Panc1 (cell line): ENCODE measurements at regions not wholly inside any gene's neighbourhood (a gene's known extent, or its start where the extent isn't known, plus 50 kb on each side); places are given as distances from the start of the nearest gene placed in this dataset.

Source experiments
- ATAC-seq: fragments of 200-7000 bp; cut with Tn5 transposase; 2 replicates; pipeline ENCODE4 v1.9.1; 2020; ENCODE audit warnings: mild to moderate bottlenecking, moderate library complexity
- BruUV-seq: library from RNA; stranded (reverse); fragments of 400-500 nt; replicated peaks from 2 replicates; lab custom pipeline; 2021; lab: Mats Ljungman, UMichigan
- CTCF ChIA-PET: fragments of 300-600 bp; sonication (Branson Sonifier 250); formaldehyde crosslinking; loops from one replicate; lab custom pipeline; 2022; ENCODE audit warnings: antibody characterized with exemption; lab: Charles Lee
- POLR2A ChIA-PET: fragments of 300-600 bp; sonication (Branson Sonifier 250); formaldehyde crosslinking; loops from one replicate; lab custom pipeline; 2022; ENCODE audit warnings: antibody characterized with exemption; lab: Charles Lee
- DNase-seq: peaks from one replicate; pipeline ENCODE4 v3.0.0-alpha.2; 2010; ENCODE audit warnings: low read depth, low spot score
- H3K27ac ChIP-seq: 2 replicates; pipeline ENCODE4 v1.5.1; 2011; ENCODE audit warnings: mild to moderate bottlenecking, low read length, inconsistent platforms
- H3K27me3 ChIP-seq: fragments of 200-500 bp; sonication (Bioruptor generic); 2 replicates; pipeline ENCODE4 v1.6.0; 2014; ENCODE audit warnings: low read length, inconsistent platforms; ENCODE audit not compliant: control insufficient read depth, insufficient read depth
- H3K36me3 ChIP-seq: fragments of 200-500 bp; sonication (Bioruptor generic); 2 replicates; pipeline ENCODE4 v1.5.1; 2014; ENCODE audit warnings: inconsistent platforms, mild to moderate bottlenecking, low read length, moderate library complexity; ENCODE audit not compliant: control insufficient read depth, insufficient read depth
- H3K4me1 ChIP-seq: 2 replicates; pipeline ENCODE4 v1.5.1; 2011; ENCODE audit warnings: inconsistent platforms, mild to moderate bottlenecking, low read length, moderate library complexity; ENCODE audit not compliant: control insufficient read depth, insufficient read depth
- H3K4me3 ChIP-seq, 2 experiments: 2 replicates each; pipeline ENCODE4 v1.5.1; 2011 to 2012; ENCODE audit warnings: low read depth in 2 of 2, low read length in 2 of 2, mild to moderate bottlenecking in 2 of 2, inconsistent platforms in 1 of 2, moderate library complexity in 1 of 2
- H3K9me3 ChIP-seq: fragments of 200-500 bp; sonication (Bioruptor generic); 2 replicates; pipeline ENCODE4 v1.5.1; 2014; ENCODE audit warnings: low read depth, mild to moderate bottlenecking, inconsistent platforms, low read length, moderate library complexity; ENCODE audit not compliant: control insufficient read depth, insufficient read depth
- CTCF ChIP-seq: fragments of 450-650 bp; IDR thresholded peaks from 2 replicates; pipeline ENCODE4 v1.5.1; 2017; ENCODE audit warnings: mild to moderate bottlenecking
- POLR2AphosphoS5 ChIP-seq: IDR thresholded peaks from 2 replicates; pipeline ENCODE4 v1.6.1; 2012; ENCODE audit warnings: mild to moderate bottlenecking, low read depth, low read length, moderate library complexity
- REST ChIP-seq, 2 experiments: IDR thresholded peaks; 2 replicates each; pipeline ENCODE4 v1.6.1; 2011 to 2012; ENCODE audit warnings: low read depth in 2 of 2, control low read depth in 1 of 2, low read length in 1 of 2, mild to moderate bottlenecking in 1 of 2, moderate library complexity in 1 of 2; ENCODE audit not compliant: insufficient read depth in 1 of 2
- SIN3A ChIP-seq: IDR thresholded peaks from 2 replicates; pipeline ENCODE4 v1.6.1; 2012; ENCODE audit warnings: low read depth, mild to moderate bottlenecking, low read length, moderate library complexity, borderline replicate concordance; ENCODE audit not compliant: insufficient read depth
- TCF7L2 ChIP-seq: IDR thresholded peaks from 2 replicates; pipeline ENCODE4 v1.6.1; 2011; ENCODE audit warnings: mild to moderate bottlenecking, low read depth, low read length, inconsistent platforms
- in situ Hi-C: cut with HindIII; loops from 2 replicates; pipeline ENCODE4 v1.10.0; 2016; ENCODE audit warnings: low sequenced_read_pairs, low pct_unique_long_range_greater_than_20kb
- intact Hi-C: fragments of 100-400 bp; cut with micrococcal nuclease; formaldehyde crosslinking; loops from one replicate; pipeline ENCODE4 v1.10.0; 2022; ENCODE audit not compliant: unreplicated experiment

GRCh38 chr5:75993643-75994520 is 89.3 kb upstream of the SV2C start:
- no peaks in the 10 kb centered on the region for H3K9me3 ChIP-seq
- no peak for ATAC-seq
- no peak overlapping the region for H3K4me3 ChIP-seq
- in situ Hi-C loops: no loop called here
- intact Hi-C loops: no loop called here
- no peaks in the 10 kb centered on the region for H3K4me1 ChIP-seq
- BruUV-seq: no TSS peak
- no peaks in the 10 kb centered on the region for H3K36me3 ChIP-seq
- no peak overlapping the region for H3K27ac ChIP-seq
- no peaks in the 10 kb centered on the region for H3K27me3 ChIP-seq
- no peak for DNase-seq
- no peak for TF ChIP-seq REST (IDR thresholded peaks at IDR 0.05; ENCODE audit: insufficient read depth in 1 of 2, low read depth in 2 of 2, low read length in 1 of 2)
- TF ChIP-seq TCF7L2: no peak
- no peak for TF ChIP-seq CTCF
- ChIA-PET CTCF (no interaction called here), POLR2A (no interaction called here)

- DNase-seq (no peak), ATAC-seq (no peak)
- TF ChIP-seq REST (IDR thresholded peaks at IDR 0.05; ENCODE audit: insufficient read depth in 1 of 2, low read depth in 2 of 2, low read length in 1 of 2) (no peak), TCF7L2 (no peak), SIN3A (no peak), POLR2AphosphoS5 (no peak), CTCF (no peak)
- in situ Hi-C loops (no loop called here), intact Hi-C loops (no loop called here)
- ChIA-PET CTCF (no interaction called here), POLR2A (no interaction called here)
- BruUV-seq: no TSS peak
- H3K27me3 ChIP-seq: no peaks in the 10 kb centered on the region
- no peak overlapping the region for H3K4me3 ChIP-seq
- no peak overlapping the region for H3K27ac ChIP-seq
- no peaks in the 10 kb centered on the region for H3K36me3 ChIP-seq
- H3K4me1 ChIP-seq: no peaks in the 10 kb centered on the region
- H3K9me3 ChIP-seq: no peaks in the 10 kb centered on the region
These were observed 90.0 kb upstream of the SV2C start for GRCh38 chr5:75993183-75993582.
